ENCODE measurements at regions not wholly inside any gene's neighbourhood (a gene's known extent, or its start where the extent isn't known, plus 50 kb on each side); places are given as distances from the start of the nearest gene placed in this dataset.

DNA sequence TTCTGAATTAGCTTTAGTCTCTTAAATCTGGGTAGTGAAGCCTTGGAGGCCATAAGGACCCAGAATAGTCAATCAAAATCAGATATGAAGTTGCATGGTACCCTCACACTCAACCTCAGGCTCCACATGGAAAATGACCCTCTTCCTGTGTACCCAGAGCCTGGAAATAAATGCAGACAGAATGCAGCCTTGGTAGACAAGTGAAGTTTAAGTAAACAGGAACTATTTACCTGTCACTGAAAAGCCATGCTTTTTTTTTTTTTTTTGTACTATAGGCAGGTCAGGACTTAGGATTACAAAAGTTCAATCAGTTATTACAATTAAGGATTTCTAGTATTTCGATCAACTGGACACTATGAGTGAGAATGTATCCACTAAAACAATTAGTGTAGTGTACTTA, 2654.2 kb upstream of the PCDH20 start:
- TF ChIP-seq, protein P1, sequence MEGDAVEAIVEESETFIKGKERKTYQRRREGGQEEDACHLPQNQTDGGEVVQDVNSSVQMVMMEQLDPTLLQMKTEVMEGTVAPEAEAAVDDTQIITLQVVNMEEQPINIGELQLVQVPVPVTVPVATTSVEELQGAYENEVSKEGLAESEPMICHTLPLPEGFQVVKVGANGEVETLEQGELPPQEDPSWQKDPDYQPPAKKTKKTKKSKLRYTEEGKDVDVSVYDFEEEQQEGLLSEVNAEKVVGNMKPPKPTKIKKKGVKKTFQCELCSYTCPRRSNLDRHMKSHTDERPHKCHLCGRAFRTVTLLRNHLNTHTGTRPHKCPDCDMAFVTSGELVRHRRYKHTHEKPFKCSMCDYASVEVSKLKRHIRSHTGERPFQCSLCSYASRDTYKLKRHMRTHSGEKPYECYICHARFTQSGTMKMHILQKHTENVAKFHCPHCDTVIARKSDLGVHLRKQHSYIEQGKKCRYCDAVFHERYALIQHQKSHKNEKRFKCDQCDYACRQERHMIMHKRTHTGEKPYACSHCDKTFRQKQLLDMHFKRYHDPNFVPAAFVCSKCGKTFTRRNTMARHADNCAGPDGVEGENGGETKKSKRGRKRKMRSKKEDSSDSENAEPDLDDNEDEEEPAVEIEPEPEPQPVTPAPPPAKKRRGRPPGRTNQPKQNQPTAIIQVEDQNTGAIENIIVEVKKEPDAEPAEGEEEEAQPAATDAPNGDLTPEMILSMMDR (IDR thresholded peaks at IDR 0.05; ENCODE audit: insufficient read depth, low read length, poor library complexity, severe bottlenecking): no peak
- Histone ChIP-seq H3K27me3 (replicated peaks; ENCODE audit: control insufficient read depth, insufficient read depth, low read length) (no peaks in the 10 kb centered on the region), H3K4me3 (replicated peaks; ENCODE audit: low read depth, low read length) (no peak overlapping the region), H3K36me3 (ENCODE audit: control insufficient read depth, insufficient read depth, low read length) (no peaks in the 10 kb centered on the region)
- no peak for DNase-seq (ENCODE audit: extremely low read depth, insufficient read length)

DNA sequence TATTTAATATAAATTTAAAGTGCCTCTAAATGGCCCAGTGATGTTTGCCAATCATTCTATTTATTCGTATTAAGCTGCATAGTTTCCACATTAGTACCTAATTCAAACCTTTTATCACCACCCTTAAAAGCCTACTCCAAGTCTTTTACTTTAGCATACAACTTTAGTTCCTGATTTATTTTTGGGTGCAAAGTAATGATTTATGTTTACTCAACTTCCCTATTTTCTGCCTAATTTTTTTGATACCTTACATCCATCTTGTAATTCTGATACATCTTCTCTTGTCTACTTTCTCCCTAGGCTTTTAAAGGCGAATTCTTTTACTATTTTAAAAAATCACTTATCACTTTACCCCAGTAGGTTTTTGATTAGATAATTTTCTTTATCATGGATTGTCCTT, 2651.1 kb upstream of the PCDH20 start:
- H3K4me3 ChIP-seq (replicated peaks; ENCODE audit: low read depth, low read length): no peak overlapping the region
- H3K27me3 ChIP-seq (replicated peaks; ENCODE audit: control insufficient read depth, insufficient read depth, low read length): no peaks in the 10 kb centered on the region
- H3K36me3 ChIP-seq (ENCODE audit: control insufficient read depth, insufficient read depth, low read length): no peaks in the 10 kb centered on the region
- TF ChIP-seq, protein P1 (IDR thresholded peaks at IDR 0.05; ENCODE audit: insufficient read depth, low read length, poor library complexity, severe bottlenecking): no peak
- DNase-seq (ENCODE audit: extremely low read depth, insufficient read length): no peak

DNA sequence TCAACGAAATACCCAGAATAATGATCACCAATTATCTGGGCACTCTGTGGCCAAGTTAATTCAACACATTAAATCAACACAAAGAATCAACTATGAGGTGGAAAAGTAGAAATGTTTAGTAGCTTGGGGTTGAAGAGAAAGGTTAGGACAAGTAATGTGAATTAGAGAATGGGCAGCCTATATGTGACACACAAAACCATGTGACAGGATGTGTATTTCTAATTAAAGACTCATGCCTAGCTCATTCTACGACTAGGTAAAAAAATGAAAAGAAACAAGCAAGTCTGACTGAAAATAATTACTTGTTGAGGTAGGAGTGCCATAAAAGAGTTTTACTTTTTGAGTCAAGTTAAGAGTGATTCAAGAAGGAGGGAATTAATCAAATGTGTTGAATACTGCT, 2646.0 kb upstream of the PCDH20 start:
- no peaks in the 10 kb centered on the region for H3K36me3 ChIP-seq (ENCODE audit: control insufficient read depth, insufficient read depth, low read length)
- no peak overlapping the region for H3K4me3 ChIP-seq (replicated peaks; ENCODE audit: low read depth, low read length)
- TF ChIP-seq, protein P1 (IDR thresholded peaks at IDR 0.05; ENCODE audit: insufficient read depth, low read length, poor library complexity, severe bottlenecking): no peak
- no peak for DNase-seq (ENCODE audit: extremely low read depth, insufficient read length)
- no peaks in the 10 kb centered on the region for H3K27me3 ChIP-seq (replicated peaks; ENCODE audit: control insufficient read depth, insufficient read depth, low read length)

DNA sequence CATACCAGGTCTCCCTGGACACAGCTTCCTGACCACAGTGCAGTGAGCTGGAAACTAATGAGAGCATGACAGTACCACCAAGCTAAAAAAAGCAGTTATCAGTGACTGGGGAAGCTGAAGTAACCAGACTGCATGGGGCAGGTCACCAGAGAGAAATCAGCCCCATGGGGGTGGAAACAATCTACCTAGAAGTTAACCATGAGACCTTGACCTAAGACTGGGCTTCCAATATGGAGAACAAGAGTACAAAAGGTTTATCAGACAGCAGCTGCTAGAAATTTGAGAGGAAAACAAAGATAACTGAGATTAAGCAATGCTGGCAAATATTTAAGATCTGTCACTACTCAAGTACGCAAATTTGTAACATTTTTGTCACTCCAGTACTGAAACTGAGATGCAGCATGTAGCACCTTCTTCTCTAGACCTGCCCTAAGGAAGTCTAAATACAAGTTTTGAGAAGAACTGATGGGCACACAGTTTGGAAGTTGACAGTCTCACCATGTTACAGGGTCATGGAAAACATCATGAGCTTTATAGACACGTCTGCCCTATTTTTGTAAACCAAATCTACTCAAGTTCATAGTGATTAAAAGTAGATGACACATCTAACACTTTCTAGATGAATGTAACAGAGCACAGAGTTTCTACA, 2641.8 kb upstream of the PCDH20 start:
- TF ChIP-seq, protein P1 (IDR thresholded peaks at IDR 0.05; ENCODE audit: insufficient read depth, low read length, poor library complexity, severe bottlenecking): no peak
- Histone ChIP-seq H3K4me3 (replicated peaks; ENCODE audit: low read depth, low read length) (no peak overlapping the region), H3K36me3 (ENCODE audit: control insufficient read depth, insufficient read depth, low read length) (no peaks in the 10 kb centered on the region), H3K27me3 (replicated peaks; ENCODE audit: control insufficient read depth, insufficient read depth, low read length) (no peaks in the 10 kb centered on the region)
- no peak for DNase-seq (ENCODE audit: extremely low read depth, insufficient read length)

DNA sequence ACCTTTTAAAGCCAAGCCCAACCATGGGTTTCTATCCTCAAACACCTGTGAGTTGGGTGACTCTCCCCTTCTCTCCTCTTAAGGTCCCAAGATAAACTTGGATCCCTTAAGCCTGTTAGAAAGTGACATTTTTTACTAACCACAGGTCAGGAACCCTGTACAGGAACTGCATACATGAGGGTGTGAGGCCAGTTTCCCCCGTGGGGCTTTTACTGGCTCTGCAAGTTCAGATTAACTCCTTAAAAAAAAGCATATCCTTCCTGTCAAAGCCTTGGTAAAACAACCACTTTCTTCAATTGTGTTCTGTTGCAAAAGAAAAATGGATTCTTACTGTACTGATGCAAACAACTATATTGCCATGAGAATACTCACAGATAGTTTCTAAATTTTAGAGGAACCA, 2638.7 kb upstream of the PCDH20 start:
- Histone ChIP-seq H3K36me3 (ENCODE audit: control insufficient read depth, insufficient read depth, low read length) (no peaks in the 10 kb centered on the region), H3K4me3 (replicated peaks; ENCODE audit: low read depth, low read length) (no peak overlapping the region), H3K27me3 (replicated peaks; ENCODE audit: control insufficient read depth, insufficient read depth, low read length) (no peaks in the 10 kb centered on the region)
- DNase-seq (ENCODE audit: extremely low read depth, insufficient read length): no peak
- TF ChIP-seq, protein P1 (IDR thresholded peaks at IDR 0.05; ENCODE audit: insufficient read depth, low read length, poor library complexity, severe bottlenecking): no peak

DNA sequence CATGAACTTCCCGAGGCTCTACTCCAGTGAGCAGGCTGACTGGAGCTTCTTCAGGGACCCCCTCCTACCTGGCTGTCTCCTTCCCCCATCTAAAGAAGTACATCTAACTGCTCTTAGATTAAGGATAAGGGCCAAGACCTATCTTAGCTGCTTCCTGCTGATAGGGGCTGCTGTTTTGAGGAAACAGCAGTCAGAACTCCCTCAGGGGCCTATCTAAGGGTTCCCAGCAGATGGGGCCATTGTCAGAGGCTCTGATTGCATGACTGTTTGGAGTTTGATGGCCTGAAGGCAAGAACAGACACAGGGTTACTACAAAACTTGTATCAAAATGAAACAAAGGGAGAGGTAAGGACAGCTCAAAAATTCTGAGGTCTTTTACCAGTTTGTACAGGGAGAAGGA, 2636.9 kb upstream of the PCDH20 start:
- H3K4me3 ChIP-seq (replicated peaks; ENCODE audit: low read depth, low read length): no peak overlapping the region
- no peak for DNase-seq (ENCODE audit: extremely low read depth, insufficient read length)
- H3K36me3 ChIP-seq (ENCODE audit: control insufficient read depth, insufficient read depth, low read length): no peaks in the 10 kb centered on the region
- TF ChIP-seq, protein P1 (IDR thresholded peaks at IDR 0.05; ENCODE audit: insufficient read depth, low read length, poor library complexity, severe bottlenecking): no peak
- H3K27me3 ChIP-seq (replicated peaks; ENCODE audit: control insufficient read depth, insufficient read depth, low read length): no peaks in the 10 kb centered on the region
